HTR-8/SVneo (cell line): ENCODE measurements at regions not wholly inside any gene's neighbourhood (a gene's known extent, or its start where the extent isn't known, plus 50 kb on each side); places are given as distances from the start of the nearest gene placed in this dataset.
"Not testable (repeated sequence)": the region's sequence is repeated elsewhere in the genome, so short reads cannot be mapped to it uniquely, and the experiment has no call there.

Source experiments
- DNase-seq: peaks from one replicate; pipeline ENCODE4 v3.0.0; 2011; ENCODE audit warnings: low spot score, mixed read lengths; ENCODE audit not compliant: insufficient read length
- FAIRE-seq: peaks from 2 replicates; lab custom pipeline; 2011; peaks lifted over from hg19 to GRCh38; lab: Jason Lieb, UNC

- FAIRE-seq (no peak), DNase-seq (no peak)
Observed at GRCh38 chr19:57016491-57016890, 103.3 kb upstream of the USP29 start.

- DNase-seq (no peak), FAIRE-seq (no peak)
Observed at GRCh38 chr19:57025491-57025890, 94.3 kb upstream of the USP29 start.

- FAIRE-seq (no peak), DNase-seq (no peak)
Observed at GRCh38 chr19:57026476-57026875, 93.3 kb upstream of the USP29 start.

- FAIRE-seq (no peak), DNase-seq (no peak)
Observed at GRCh38 chr19:57027360-57027759, 92.4 kb upstream of the USP29 start.

- FAIRE-seq = no peak
Observed at GRCh38 chr19:57028804-57029525, 90.8 kb upstream of the USP29 start.

GRCh38 chr19:57031106-57031505 is 88.7 kb upstream of the USP29 start:
- DNase-seq (no peak), FAIRE-seq (no peak)

More at GRCh38 chr19:57028804-57029525, 90.8 kb upstream of the USP29 start:
- DNase-seq = no peak

GRCh38 chr19:57033576-57033975 is 86.2 kb upstream of the USP29 start:
- no peak for FAIRE-seq
- DNase-seq = no peak

- FAIRE-seq (no peak), DNase-seq (no peak)
Observed at GRCh38 chr19:57034544-57034943, 85.2 kb upstream of the USP29 start.

- DNase-seq, FAIRE-seq: not testable (repeated sequence)
Observed at GRCh38 chr19:57035740-57036139, 84.0 kb upstream of the USP29 start.

GRCh38 chr19:57037556-57037955 is 82.2 kb upstream of the USP29 start:
- DNase-seq (no peak), FAIRE-seq (no peak)

GRCh38 chr19:57047743-57048142 is 72.0 kb upstream of the USP29 start:
- no peak for FAIRE-seq

GRCh38 chr19:57050863-57051262 is 68.9 kb upstream of the USP29 start:
- FAIRE-seq (no peak), DNase-seq (no peak)

More at GRCh38 chr19:57047743-57048142, 72.0 kb upstream of the USP29 start:
- no peak for DNase-seq

- DNase-seq (no peak), FAIRE-seq (no peak)
Observed at GRCh38 chr19:57052081-57052480, 67.7 kb upstream of the USP29 start.

- DNase-seq (no peak), FAIRE-seq (no peak)
Observed at GRCh38 chr19:57053401-57053800, 66.4 kb upstream of the USP29 start.

- no peak for DNase-seq
- FAIRE-seq = no peak
Observed at GRCh38 chr19:57055956-57056355, 63.8 kb upstream of the USP29 start.

- peak; percentile 76 for FAIRE-seq
- DNase-seq = peak; percentile 30
Observed at GRCh38 chr19:57057036-57057686, 62.6 kb upstream of the USP29 start.

- FAIRE-seq (no peak), DNase-seq (no peak)
Observed at GRCh38 chr19:57058871-57059270, 60.9 kb upstream of the USP29 start.

GRCh38 chr19:57063070-57063469 is 56.7 kb upstream of the USP29 start:
- FAIRE-seq (no peak), DNase-seq (no peak)

GRCh38 chr19:57067440-57067839 is 52.3 kb upstream of the USP29 start:
- no peak for DNase-seq
- no peak for FAIRE-seq

GRCh38 chr19:57068311-57068710 is 51.5 kb upstream of the USP29 start:
- no peak for DNase-seq
- no peak for FAIRE-seq

GRCh38 chr19:57068921-57069697 is 50.7 kb upstream of the USP29 start:
- no peak for DNase-seq
- no peak for FAIRE-seq
